Suprapubic skin (tissue), 4 donors: ENCODE measurements at regions not wholly inside any gene's neighbourhood (a gene's known extent, or its start where the extent isn't known, plus 50 kb on each side); places are given as distances from the start of the nearest gene placed in this dataset.

Experiments
- DNase-seq, 2 donors: peaks; one replicate each; pipeline ENCODE4 v3.0.0-alpha.2; 2019; ENCODE audit warnings: low spot score in 2 of 2
- H3K27ac ChIP-seq: fragments of 200-600 bp; sonication (generic); one replicate; pipeline ENCODE4 v1.5.1; 2019
- H3K27me3 ChIP-seq: fragments of 200-600 bp; sonication (generic); one replicate; pipeline ENCODE4 v1.5.1; 2019
- H3K36me3 ChIP-seq: fragments of 200-600 bp; sonication (generic); one replicate; pipeline ENCODE4 v1.5.1; 2019
- H3K4me1 ChIP-seq: fragments of 200-600 bp; sonication (generic); one replicate; pipeline ENCODE4 v1.5.1; 2019
- H3K4me3 ChIP-seq: fragments of 200-600 bp; sonication (generic); one replicate; pipeline ENCODE4 v1.5.1; 2019; ENCODE audit warnings: mild to moderate bottlenecking
- H3K9me3 ChIP-seq: fragments of 200-600 bp; sonication (generic); one replicate; pipeline ENCODE4 v1.5.1; 2019
- CTCF ChIP-seq, 2 donors: fragments of 200-600 bp in 1 of 2; fragments of 450-650 bp in 1 of 2; sonication (generic) in 1 of 2; IDR thresholded peaks; one replicate each; pipeline ENCODE4 v1.5.1; 2016 to 2019; ENCODE audit warnings: antibody characterized with exemption in 2 of 2, mild to moderate bottlenecking in 1 of 2, moderate library complexity in 1 of 2
- EP300 ChIP-seq: sonication (generic); formaldehyde crosslinking; IDR thresholded peaks from one replicate; pipeline ENCODE4 v1.6.1; 2017; ENCODE audit warnings: antibody characterized with exemption
- POLR2A ChIP-seq, 2 donors: fragments of 450-650 bp; IDR thresholded peaks; one replicate each; pipeline ENCODE4 v1.6.1; 2017; ENCODE audit warnings: antibody characterized with exemption in 2 of 2, mild to moderate bottlenecking in 2 of 2, moderate library complexity in 2 of 2
- POLR2AphosphoS5 ChIP-seq, 3 donors: sonication (generic); formaldehyde crosslinking; IDR thresholded peaks; one replicate each; pipeline ENCODE4 v1.6.1; 2017; ENCODE audit warnings: antibody characterized with exemption in 3 of 3
- WGBS: methylation state at CpG from one replicate; pipeline ENCODE4 v1.1.5; 2018; 5-methylcytosine and 5-hydroxymethylcytosine counted together

DNA sequence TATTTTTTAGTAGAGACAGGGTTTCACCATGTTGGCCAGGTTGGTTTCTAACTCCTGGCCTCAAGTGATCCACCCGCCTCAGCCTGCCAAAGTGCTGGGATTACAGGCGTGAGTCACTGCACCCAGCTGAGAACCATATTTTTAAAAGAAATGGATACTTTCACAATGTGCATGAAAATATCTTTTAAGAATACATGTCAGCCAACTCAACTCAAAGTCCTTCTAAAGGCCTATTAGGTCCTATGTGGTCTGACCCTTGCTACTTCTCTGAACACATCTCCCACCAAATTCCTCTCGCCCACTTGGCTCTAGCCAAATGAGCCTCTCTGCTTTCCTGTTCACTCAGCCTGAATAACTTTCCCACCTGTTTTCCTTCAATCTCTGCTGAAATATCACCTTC, 119.6 kb downstream of the MTX2 start:
- no peak for DNase-seq
- 87% methylated on average over 3 of the region's 3 CpGs for WGBS

DNA sequence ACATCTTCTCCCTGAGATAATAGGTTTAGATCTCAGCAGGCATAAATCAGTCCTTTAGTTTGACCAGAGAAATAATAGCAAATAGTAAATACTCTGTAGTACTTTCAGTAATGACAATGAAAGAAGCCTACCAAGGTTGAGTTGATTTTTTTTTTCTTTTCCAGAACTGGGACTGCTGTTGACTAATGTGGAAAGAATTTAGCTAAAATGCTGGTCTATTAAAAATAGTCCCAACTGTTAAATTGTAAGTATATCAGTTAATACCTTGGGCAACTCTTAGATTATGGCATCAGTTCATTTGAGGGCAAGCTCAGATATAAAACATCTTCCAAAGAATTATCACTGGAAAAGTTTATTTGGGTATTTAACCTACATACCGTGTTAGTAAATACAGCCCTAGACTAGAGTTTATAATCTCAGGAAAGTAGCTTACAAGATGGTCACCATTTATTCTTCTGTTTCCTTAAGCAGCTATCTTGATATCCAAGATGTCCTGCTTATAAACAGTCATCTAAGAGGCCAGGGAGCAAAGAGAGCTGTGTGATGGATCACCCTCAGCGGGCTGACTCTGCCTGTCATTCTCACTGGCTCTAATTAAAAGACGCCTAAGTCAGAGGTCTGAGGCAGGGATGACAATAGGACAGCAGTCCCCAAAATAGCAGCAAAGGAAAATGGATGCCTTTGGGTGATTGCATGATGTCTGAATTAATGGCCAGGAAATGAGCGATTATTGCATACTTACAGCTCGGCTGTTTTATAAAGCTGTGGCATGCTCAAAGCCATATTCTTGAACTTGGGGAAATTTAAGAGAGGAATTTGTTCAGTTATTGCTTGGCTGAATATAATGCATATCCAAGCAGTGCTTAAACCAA, 121.3 kb downstream of the MTX2 start:
- H3K4me1 ChIP-seq, result no peaks in the 10 kb centered on the region
- H3K4me3 ChIP-seq, result no peak overlapping the region
- no peaks in the 10 kb centered on the region for H3K27me3 ChIP-seq
- H3K27ac ChIP-seq, result no peak overlapping the region
- no peaks in the 10 kb centered on the region for H3K9me3 ChIP-seq
- WGBS, result 60% methylated on average over 5 of the region's 5 CpGs
- TF ChIP-seq CTCF (IDR thresholded peaks at IDR 0.05) (no peak), POLR2AphosphoS5 (IDR thresholded peaks at IDR 0.05) (no peak), EP300 (no peak), POLR2A (IDR thresholded peaks at IDR 0.05) (no peak)
- H3K36me3 ChIP-seq, result no peaks in the 10 kb centered on the region
- DNase-seq, result no peak

More for the DNA sequence above, 119.6 kb downstream of the MTX2 start:
- Histone ChIP-seq H3K4me3 (no peak overlapping the region), H3K9me3 (no peaks in the 10 kb centered on the region), H3K4me1 (no peaks in the 10 kb centered on the region), H3K27me3 (no peaks in the 10 kb centered on the region), H3K27ac (no peak overlapping the region), H3K36me3 (no peaks in the 10 kb centered on the region)
- TF ChIP-seq POLR2AphosphoS5 (IDR thresholded peaks at IDR 0.05), result no peak
- no peak for TF ChIP-seq EP300
- TF ChIP-seq CTCF (IDR thresholded peaks at IDR 0.05), result no peak
- TF ChIP-seq POLR2A (IDR thresholded peaks at IDR 0.05), result no peak

DNA sequence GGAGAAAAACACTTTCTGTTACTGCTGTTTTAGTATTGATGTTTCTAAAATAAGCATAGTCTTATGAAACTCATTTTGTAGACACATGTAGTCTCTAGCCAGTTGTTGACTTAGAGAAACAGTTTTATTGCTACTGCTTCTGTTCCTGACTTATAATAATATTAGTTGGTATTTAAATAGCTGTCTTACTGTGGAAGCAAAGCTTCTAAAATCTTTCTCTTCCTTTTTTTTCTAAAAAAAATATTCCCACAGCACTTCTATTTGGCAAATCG, 121.8 kb downstream of the MTX2 start:
- H3K27me3 ChIP-seq, result no peaks in the 10 kb centered on the region
- H3K9me3 ChIP-seq, result no peaks in the 10 kb centered on the region
- no peaks in the 10 kb centered on the region for H3K4me1 ChIP-seq
- no peaks in the 10 kb centered on the region for H3K36me3 ChIP-seq
- H3K27ac ChIP-seq, result no peak overlapping the region
- no peak overlapping the region for H3K4me3 ChIP-seq
- WGBS, result 93% methylated on average over 1 of the region's 1 CpG
- no peak for TF ChIP-seq EP300
- no peak for TF ChIP-seq POLR2AphosphoS5 (IDR thresholded peaks at IDR 0.05)
- no peak for TF ChIP-seq CTCF (IDR thresholded peaks at IDR 0.05)
- TF ChIP-seq POLR2A (IDR thresholded peaks at IDR 0.05), result no peak
- no peak for DNase-seq

GRCh38 chr2:176392249-176392648, 123.0 kb downstream of the MTX2 start:
- Histone ChIP-seq H3K27me3 (no peaks in the 10 kb centered on the region), H3K4me3 (no peak overlapping the region), H3K36me3 (no peaks in the 10 kb centered on the region), H3K4me1 (no peaks in the 10 kb centered on the region), H3K27ac (no peak overlapping the region), H3K9me3 (no peaks in the 10 kb centered on the region)
- TF ChIP-seq EP300 (no peak), POLR2AphosphoS5 (IDR thresholded peaks at IDR 0.05) (no peak), POLR2A (IDR thresholded peaks at IDR 0.05) (no peak), CTCF (IDR thresholded peaks at IDR 0.05) (no peak)
- DNase-seq, result no peak
- WGBS, result 78% methylated on average over 6 of the region's 6 CpGs

DNA sequence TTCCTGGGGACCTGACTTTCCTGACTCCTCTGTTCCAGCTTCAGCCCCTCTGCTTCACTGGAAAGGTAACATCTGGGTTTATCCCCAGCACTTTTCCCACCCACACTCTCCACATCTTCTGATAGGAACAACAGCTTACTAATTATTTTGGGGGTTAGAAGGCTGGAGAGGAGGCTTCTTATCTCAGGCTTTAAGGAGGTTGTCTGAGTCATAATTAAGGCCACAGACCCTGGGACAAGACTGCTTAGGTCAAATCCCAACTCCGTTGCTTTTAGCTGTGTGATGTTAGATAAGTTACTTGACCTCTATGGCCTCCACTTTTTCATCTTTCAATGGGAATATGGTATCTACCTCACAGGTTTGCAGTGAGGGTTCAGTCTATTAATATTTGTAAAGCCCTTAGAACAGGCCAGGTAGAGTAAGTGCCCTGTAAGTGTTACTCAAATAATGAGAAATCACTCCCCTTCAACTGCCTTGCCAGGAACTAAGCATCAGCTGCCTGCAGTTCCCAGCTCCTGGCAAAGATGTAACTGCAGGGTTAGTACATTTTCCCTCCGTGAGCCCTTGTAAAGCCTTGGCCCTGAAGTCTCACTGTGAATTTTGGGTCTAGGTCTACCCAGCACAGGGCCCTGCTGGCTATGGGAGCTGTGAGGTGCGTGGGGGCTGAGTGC, 123.6 kb downstream of the MTX2 start:
- Histone ChIP-seq H3K4me1 (no peaks in the 10 kb centered on the region), H3K27me3 (no peaks in the 10 kb centered on the region), H3K9me3 (no peaks in the 10 kb centered on the region), H3K36me3 (no peaks in the 10 kb centered on the region), H3K27ac (no peak overlapping the region), H3K4me3 (no peak overlapping the region)
- no peak for TF ChIP-seq POLR2A (IDR thresholded peaks at IDR 0.05)
- no peak for TF ChIP-seq CTCF (IDR thresholded peaks at IDR 0.05)
- no peak for TF ChIP-seq POLR2AphosphoS5 (IDR thresholded peaks at IDR 0.05)
- TF ChIP-seq EP300, result no peak
- 92% methylated on average over 3 of the region's 3 CpGs for WGBS
- DNase-seq, result no peak
